HCT116 (cell line): ENCODE measurements at regions not wholly inside any gene's neighbourhood (a gene's known extent, or its start where the extent isn't known, plus 50 kb on each side); places are given as distances from the start of the nearest gene placed in this dataset.

Experiments
- ATAC-seq: fragments of 200-7000 bp; cut with Tn5 transposase; 2 replicates; pipeline ENCODE4 v1.9.1; 2020; ENCODE audit warnings: mild to moderate bottlenecking, moderate library complexity
- BruUV-seq: library from RNA; stranded (reverse); fragments of 400-500 nt; replicated peaks from 2 replicates; lab custom pipeline; 2021; lab: Mats Ljungman, UMichigan
- CTCF ChIA-PET: fragments of 300-600 bp; sonication (Branson Sonifier 250); formaldehyde crosslinking; loops from one replicate; lab custom pipeline; 2021; ENCODE audit warnings: antibody characterized with exemption; lab: Charles Lee
- POLR2A ChIA-PET: fragments of 300-600, 350-600 bp; sonication (Branson Sonifier 250); formaldehyde crosslinking; loops from one replicate; lab custom pipeline; 2021; ENCODE audit warnings: antibody characterized with exemption; lab: Charles Lee
- RAD21 ChIA-PET, 2 experiments: fragments of 300-600 bp; sonication (Branson Sonifier 250); formaldehyde crosslinking; loops; one replicate each; lab custom pipeline; 2023; ENCODE audit warnings: low total read pairs in 2 of 2; ENCODE audit not compliant: uncharacterized antibody in 2 of 2, unreplicated experiment in 2 of 2, low non-redundant PET in 1 of 2; lab: Charles Lee
- DNase-seq: peaks from one replicate; pipeline ENCODE4 v3.0.0-alpha.2; 2010; ENCODE audit warnings: low read depth, low spot score
- H2AFZ ChIP-seq: fragments of 200-600 bp; shearing (Covaris generic), sonication (generic); 2 replicates; pipeline ENCODE4 v1.6.1; 2017; ENCODE audit warnings: low read depth, mixed run types, mixed read lengths, antibody characterized with exemption, low read length; ENCODE audit not compliant: poor library complexity, severe bottlenecking
- H3K27ac ChIP-seq: 2 replicates; pipeline ENCODE4 v1.5.1; 2012; ENCODE audit warnings: low read depth, low read length
- H3K27me3 ChIP-seq: fragments of 200-600 bp; sonication (generic); 2 replicates; pipeline ENCODE4 v1.6.1; 2016; ENCODE audit warnings: mixed run types, low read length, mixed read lengths; ENCODE audit not compliant: insufficient read depth
- H3K36me3 ChIP-seq, 2 experiments: fragments of 200-500 bp in 1 of 2; fragments of 200-600 bp in 1 of 2; sonication (Bioruptor generic) in 1 of 2; sonication (generic) in 1 of 2; 2 replicates each; pipeline versions ENCODE4 v1.5.1 to v1.6.1; 2014 to 2016; ENCODE audit warnings: low read length in 2 of 2, inconsistent platforms in 1 of 2, mixed read lengths in 1 of 2, mixed run types in 1 of 2; ENCODE audit not compliant: insufficient read depth in 2 of 2, control insufficient read depth in 1 of 2
- H3K4me1 ChIP-seq, 2 experiments: fragments of 200-600 bp in 1 of 2; sonication (generic) in 1 of 2; 2 replicates each; pipeline versions ENCODE4 v1.5.1 to v1.6.1; 2012 to 2017; ENCODE audit warnings: low read length in 2 of 2, inconsistent platforms in 1 of 2, mild to moderate bottlenecking in 1 of 2, mixed read lengths in 1 of 2, mixed run types in 1 of 2, moderate library complexity in 1 of 2; ENCODE audit not compliant: insufficient read depth in 2 of 2, control insufficient read depth in 1 of 2
- H3K4me2 ChIP-seq: fragments of 200-600 bp; sonication (generic); 2 replicates; pipeline ENCODE4 v1.6.1; 2017; ENCODE audit warnings: mixed run types, low read length, mixed read lengths
- H3K4me3 ChIP-seq, 2 experiments: fragments of 200-600 bp in 1 of 2; sonication (generic) in 1 of 2; replicated peaks in 1 of 2; 2 replicates each; pipeline ENCODE4 v1.5.1; 2011 to 2016; ENCODE audit warnings: low read length in 2 of 2, control low read depth in 1 of 2, low read depth in 1 of 2, mild to moderate bottlenecking in 1 of 2, mixed read lengths in 1 of 2, mixed run types in 1 of 2
- H3K79me2 ChIP-seq: fragments of 200-600 bp; sonication (generic); 2 replicates; pipeline ENCODE4 v1.6.1; 2017; ENCODE audit warnings: mild to moderate bottlenecking, mixed run types, low read length, moderate library complexity, mixed read lengths; ENCODE audit not compliant: insufficient read depth
- H3K9ac ChIP-seq: fragments of 200-600 bp; sonication (generic); 2 replicates; pipeline ENCODE4 v1.6.1; 2016; ENCODE audit warnings: low read length, mixed read lengths
- H3K9me2 ChIP-seq: fragments of 200-600 bp; sonication (generic), shearing (Covaris generic); 2 replicates; pipeline ENCODE4 v1.6.1; 2017; ENCODE audit warnings: mixed run types, mild to moderate bottlenecking, moderate library complexity; ENCODE audit not compliant: insufficient read depth
- H3K9me3 ChIP-seq, 2 experiments: fragments of 200-500 bp in 1 of 2; fragments of 200-600 bp in 1 of 2; sonication (Bioruptor generic) in 1 of 2; sonication (generic) in 1 of 2; 2 replicates each; pipeline ENCODE4 v1.6.1; 2014 to 2017; ENCODE audit warnings: low read length in 2 of 2, mixed read lengths in 2 of 2, inconsistent platforms in 1 of 2, low read depth in 1 of 2, mild to moderate bottlenecking in 1 of 2, mixed run types in 1 of 2, moderate library complexity in 1 of 2; ENCODE audit not compliant: control insufficient read depth in 1 of 2, insufficient read depth in 1 of 2
- H4K20me1 ChIP-seq: fragments of 200-600 bp; sonication (generic), shearing (Covaris generic); 2 replicates; pipeline ENCODE4 v1.6.1; 2017; ENCODE audit warnings: mixed run types, mild to moderate bottlenecking, moderate library complexity; ENCODE audit not compliant: insufficient read depth
- ATF3 ChIP-seq: IDR thresholded peaks from 2 replicates; pipeline ENCODE4 v1.6.1; 2012
- CEBPB ChIP-seq: IDR thresholded peaks from 2 replicates; pipeline ENCODE4 v1.6.1; 2012; ENCODE audit warnings: low read depth
- CTCF ChIP-seq, 3 experiments: fragments of 200-600 bp in 1 of 3; sonication (generic) in 1 of 3; IDR thresholded peaks in 2 of 3; conservative IDR thresholded peaks in 1 of 3; 2 replicates each; pipeline ENCODE4 v1.5.1; 2012 to 2017; ENCODE audit warnings: low read depth in 2 of 3, low read length in 2 of 3, antibody characterized with exemption in 1 of 3, borderline replicate concordance in 1 of 3, control low read depth in 1 of 3, mild to moderate bottlenecking in 1 of 3, mixed read lengths in 1 of 3, mixed run types in 1 of 3, moderate library complexity in 1 of 3; ENCODE audit not compliant: insufficient read depth in 1 of 3
- EGR1 ChIP-seq: IDR thresholded peaks from 2 replicates; pipeline ENCODE4 v1.6.1; 2012; ENCODE audit warnings: low read depth
- EZH2 ChIP-seq: fragments of 200-600 bp; sonication (generic); IDR thresholded peaks from 2 replicates; pipeline ENCODE4 v1.6.1; 2017; ENCODE audit warnings: antibody characterized with exemption, mixed run types
- FOSL1 ChIP-seq: IDR thresholded peaks from 2 replicates; pipeline ENCODE4 v1.6.1; 2012; ENCODE audit warnings: low read depth
- MAX ChIP-seq: IDR thresholded peaks from 2 replicates; pipeline ENCODE4 v1.6.1; 2012
- POLR2A ChIP-seq: IDR thresholded peaks from 2 replicates; pipeline ENCODE4 v1.7.0; 2011; ENCODE audit warnings: borderline replicate concordance; ENCODE audit not compliant: insufficient read depth, insufficient read length; ENCODE audit errors: extremely low read depth
- POLR2AphosphoS5 ChIP-seq: IDR thresholded peaks from 2 replicates; pipeline ENCODE4 v1.6.1; 2011; ENCODE audit warnings: mild to moderate bottlenecking, low read depth, low read length, moderate library complexity
- RAD21 ChIP-seq: IDR thresholded peaks from 2 replicates; pipeline ENCODE4 v1.6.1; 2012; ENCODE audit warnings: low read depth, mild to moderate bottlenecking
- REST ChIP-seq: IDR thresholded peaks from 2 replicates; pipeline ENCODE4 v1.6.1; 2012; ENCODE audit warnings: low read depth
- SP1 ChIP-seq: IDR thresholded peaks from 2 replicates; pipeline ENCODE4 v1.6.1; 2012; ENCODE audit warnings: low read depth
- SRF ChIP-seq: IDR thresholded peaks from 2 replicates; pipeline ENCODE4 v1.6.1; 2012; ENCODE audit warnings: low read depth
- TCF7L2 ChIP-seq: IDR thresholded peaks from 2 replicates; pipeline ENCODE4 v1.7.0; 2011; ENCODE audit warnings: borderline replicate concordance, inconsistent platforms; ENCODE audit not compliant: insufficient read depth, insufficient read length; ENCODE audit errors: extremely low read depth
- ZFX ChIP-seq: fragments of 450-650 bp; IDR thresholded peaks from 2 replicates; pipeline ENCODE4 v1.6.1; 2017
- ZNF274 ChIP-seq: fragments of 200-500 bp; sonication (Bioruptor generic); IDR thresholded peaks from 2 replicates; pipeline ENCODE4 v1.6.1; 2014; ENCODE audit warnings: mild to moderate bottlenecking, low read depth, low read length, inconsistent platforms
- intact Hi-C: fragments of 100-400 bp; cut with micrococcal nuclease; formaldehyde crosslinking; loops from 2 replicates; pipeline ENCODE4 v1.10.0; 2022

- CTCF ChIA-PET = no interaction called here
- TF ChIP-seq POLR2A (no peak), MAX (no peak), SP1 (no peak), ATF3 (no peak), FOSL1 (no peak), CEBPB (no peak), SRF (no peak), EGR1 (no peak), ZNF274 (no peak), EZH2 (no peak), ZFX (no peak)
- TF ChIP-seq, all 23 proteins: peak for 0
- POLR2A ChIA-PET = no interaction called here
- Histone ChIP-seq H3K27ac (no peak overlapping the region), H3K9me2 (no peaks in the 10 kb centered on the region), H3K27me3 (no peaks in the 10 kb centered on the region), H3K4me2 (no peak overlapping the region), H3K9ac (no peak overlapping the region), H4K20me1 (no peaks in the 10 kb centered on the region), H3K9me3 (peaks cover 0 to 6% of the 10 kb centered on the region in 2 experiments; a peak in 2 of 4 replicates), H2AFZ (no peak overlapping the region), H3K4me1 (no peaks in the 10 kb centered on the region), H3K36me3 (no peaks in the 10 kb centered on the region), H3K79me2 (no peaks in the 10 kb centered on the region), H3K4me3 (no peak overlapping the region)
- intact Hi-C loops = no loop called here
- ATAC-seq (no peak), DNase-seq (no peak)
- BruUV-seq = no TSS peak
- RAD21 ChIA-PET = no interaction called here
These were observed 268.2 kb downstream of the ALG10 start for GRCh38 chr12:34290381-34290995.

GRCh38 chr12:34291001-34291400 lies 268.7 kb downstream of the ALG10 start:
- Histone ChIP-seq H3K9me3 (peaks cover 0 to 3% of the 10 kb centered on the region in 2 experiments; a peak in 2 of 4 replicates), H3K79me2 (no peaks in the 10 kb centered on the region), H3K4me1 (no peaks in the 10 kb centered on the region), H3K4me2 (no peak overlapping the region), H3K9ac (no peak overlapping the region), H3K27ac (no peak overlapping the region), H3K9me2 (no peaks in the 10 kb centered on the region), H3K36me3 (no peaks in the 10 kb centered on the region), H3K4me3 (no peak overlapping the region), H3K27me3 (no peaks in the 10 kb centered on the region), H4K20me1 (no peaks in the 10 kb centered on the region), H2AFZ (no peak overlapping the region)
- CTCF ChIA-PET = no interaction called here
- DNase-seq = no peak
- POLR2A ChIA-PET = no interaction called here
- intact Hi-C loops = no loop called here
- RAD21 ChIA-PET = no interaction called here
- BruUV-seq = no TSS peak
- no peak for ATAC-seq
- no peak for TF ChIP-seq RAD21
- no peak for TF ChIP-seq CTCF (IDR thresholded peaks at IDR 0.05 in 2 of 3, conservative IDR thresholded peaks at IDR 0.05 in 1 of 3; ENCODE audit: borderline replicate concordance in 1 of 3, insufficient read depth in 1 of 3, low read depth in 2 of 3, low read length in 2 of 3)
- TF ChIP-seq EGR1 = no peak
- no peak for TF ChIP-seq REST
- TF ChIP-seq POLR2AphosphoS5 = no peak
- no peak for TF ChIP-seq TCF7L2
- TF ChIP-seq SP1 = no peak
